ENCODE measurements at regions not wholly inside any gene's neighbourhood (a gene's known extent, or its start where the extent isn't known, plus 50 kb on each side); places are given as distances from the start of the nearest gene placed in this dataset.

DNA sequence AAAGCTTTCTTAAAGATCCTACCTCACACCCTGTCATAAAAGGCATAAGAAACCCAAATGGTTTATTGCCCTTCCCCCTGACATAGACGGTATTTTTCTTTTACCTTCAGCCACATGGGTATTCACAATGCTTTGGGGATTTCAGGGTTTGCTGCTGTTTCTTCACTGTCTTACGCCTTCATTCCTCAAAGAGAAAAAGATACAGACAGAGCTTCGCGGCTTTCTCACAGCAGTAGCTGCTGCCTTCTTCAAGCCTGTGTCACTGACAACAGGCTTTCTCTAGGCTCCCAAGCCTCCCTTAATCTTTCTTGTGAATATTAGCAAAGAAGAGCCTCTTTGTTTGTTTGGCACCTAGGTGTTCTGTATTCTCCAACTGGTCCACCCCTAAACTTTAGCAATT lies 197.4 kb upstream of the ARID2 start:
- TF ChIP-seq, protein P1, sequence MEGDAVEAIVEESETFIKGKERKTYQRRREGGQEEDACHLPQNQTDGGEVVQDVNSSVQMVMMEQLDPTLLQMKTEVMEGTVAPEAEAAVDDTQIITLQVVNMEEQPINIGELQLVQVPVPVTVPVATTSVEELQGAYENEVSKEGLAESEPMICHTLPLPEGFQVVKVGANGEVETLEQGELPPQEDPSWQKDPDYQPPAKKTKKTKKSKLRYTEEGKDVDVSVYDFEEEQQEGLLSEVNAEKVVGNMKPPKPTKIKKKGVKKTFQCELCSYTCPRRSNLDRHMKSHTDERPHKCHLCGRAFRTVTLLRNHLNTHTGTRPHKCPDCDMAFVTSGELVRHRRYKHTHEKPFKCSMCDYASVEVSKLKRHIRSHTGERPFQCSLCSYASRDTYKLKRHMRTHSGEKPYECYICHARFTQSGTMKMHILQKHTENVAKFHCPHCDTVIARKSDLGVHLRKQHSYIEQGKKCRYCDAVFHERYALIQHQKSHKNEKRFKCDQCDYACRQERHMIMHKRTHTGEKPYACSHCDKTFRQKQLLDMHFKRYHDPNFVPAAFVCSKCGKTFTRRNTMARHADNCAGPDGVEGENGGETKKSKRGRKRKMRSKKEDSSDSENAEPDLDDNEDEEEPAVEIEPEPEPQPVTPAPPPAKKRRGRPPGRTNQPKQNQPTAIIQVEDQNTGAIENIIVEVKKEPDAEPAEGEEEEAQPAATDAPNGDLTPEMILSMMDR (IDR thresholded peaks at IDR 0.05; ENCODE audit: low read length) = no peak
- no peak for TF ChIP-seq EZH2 (IDR thresholded peaks at IDR 0.05; ENCODE audit: borderline replicate concordance, low read length)
